HG02678 (cell line): ENCODE measurements at regions not wholly inside any gene's neighbourhood (a gene's known extent, or its start where the extent isn't known, plus 50 kb on each side); places are given as distances from the start of the nearest gene placed in this dataset.

Source experiments
- ATAC-seq: cut with Tn5 transposase; IDR thresholded peaks from one replicate; pipeline ENCODE4 v1.9.1; 2021; ENCODE audit warnings: mild to moderate bottlenecking, moderate library complexity; ENCODE audit not compliant: unreplicated experiment

GRCh38 chr22:22798716-22799115, 88.9 kb upstream of the IGLL5 start:
- no peak for ATAC-seq

DNA sequence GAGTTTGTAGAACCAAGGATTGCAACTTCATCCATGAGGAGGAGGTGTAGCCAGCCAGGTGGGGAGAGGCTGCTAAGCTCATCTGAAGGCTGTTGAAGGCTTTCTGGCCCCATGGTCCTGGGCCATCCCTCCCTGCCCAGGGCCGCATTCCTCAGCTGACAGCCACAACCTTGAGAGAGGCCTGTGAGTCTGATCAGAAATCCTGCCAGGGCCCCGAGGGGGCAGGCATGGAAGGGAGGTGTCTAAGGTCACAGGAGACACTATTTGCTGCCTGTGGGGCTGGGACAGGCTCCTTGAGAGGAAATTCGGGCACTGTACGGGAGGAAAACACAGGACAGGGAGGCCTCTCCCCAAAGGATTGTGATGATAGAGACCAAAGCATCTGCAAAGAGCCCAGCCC, 88.1 kb upstream of the IGLL5 start:
- ATAC-seq, result no peak

DNA sequence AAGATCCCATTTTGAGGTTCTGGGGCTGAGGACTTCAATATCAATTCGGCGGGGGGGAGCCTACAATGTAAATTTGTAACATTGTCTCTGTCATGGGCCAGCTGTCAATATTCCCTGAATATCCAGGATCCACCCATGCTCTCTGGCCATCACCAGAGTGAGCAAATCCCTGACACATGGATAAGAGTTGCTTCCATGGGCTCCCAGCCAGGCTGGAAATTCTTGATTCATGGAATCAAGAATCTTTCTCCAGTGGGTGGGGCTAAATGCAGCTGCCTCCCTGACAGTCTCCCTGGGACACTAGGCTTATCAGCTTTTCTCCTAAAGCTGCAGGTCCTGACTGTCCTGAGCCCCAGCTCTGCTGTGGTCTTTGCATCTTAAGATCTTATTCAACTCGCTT, 86.9 kb upstream of the IGLL5 start:
- ATAC-seq, result no peak

DNA sequence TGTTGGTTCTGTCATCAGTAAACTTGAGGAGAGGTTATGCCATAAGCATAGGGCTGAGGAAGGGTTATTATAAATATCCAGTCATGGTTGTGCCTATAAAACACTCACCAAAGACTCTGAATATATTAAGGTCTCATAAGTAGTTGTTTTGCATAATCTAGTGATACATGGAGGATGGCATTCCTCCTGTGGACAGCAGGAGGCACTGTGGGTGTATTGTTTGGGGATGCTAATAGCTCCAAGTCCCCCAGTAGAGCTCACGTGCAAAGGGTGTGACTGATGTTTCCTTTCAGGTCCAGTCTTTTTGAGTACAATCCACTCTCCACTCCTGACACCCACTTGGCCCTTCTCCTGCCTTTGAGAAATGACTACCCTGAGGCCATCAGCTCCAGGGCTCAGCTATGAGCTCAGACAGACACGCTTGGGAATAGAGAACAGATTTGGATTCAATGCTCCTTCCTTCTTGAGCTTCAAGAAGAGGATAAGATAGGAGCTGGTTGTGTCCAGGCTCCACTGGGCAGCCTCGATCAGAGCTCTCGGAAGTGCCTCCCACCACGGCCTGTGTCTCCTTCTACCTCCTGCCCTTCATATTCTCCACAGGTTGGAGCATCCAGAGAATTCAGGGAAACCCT, 85.2 kb upstream of the IGLL5 start:
- ATAC-seq, result no peak

GRCh38 chr22:22803285-22803853, 84.2 kb upstream of the IGLL5 start:
- ATAC-seq, result no peak

GRCh38 chr22:22810018-22810427, 77.6 kb upstream of the IGLL5 start:
- ATAC-seq, result no peak

- no peak for ATAC-seq
Measured at GRCh38 chr22:22810471-22810870, 77.1 kb upstream of the IGLL5 start.

- no peak for ATAC-seq
Measured at GRCh38 chr22:22811016-22812009, 76.3 kb upstream of the IGLL5 start.

- no peak for ATAC-seq
Measured at GRCh38 chr22:22812031-22812905, 75.3 kb upstream of the IGLL5 start.

GRCh38 chr22:22813126-22814075, 74.2 kb upstream of the IGLL5 start:
- no peak for ATAC-seq

DNA sequence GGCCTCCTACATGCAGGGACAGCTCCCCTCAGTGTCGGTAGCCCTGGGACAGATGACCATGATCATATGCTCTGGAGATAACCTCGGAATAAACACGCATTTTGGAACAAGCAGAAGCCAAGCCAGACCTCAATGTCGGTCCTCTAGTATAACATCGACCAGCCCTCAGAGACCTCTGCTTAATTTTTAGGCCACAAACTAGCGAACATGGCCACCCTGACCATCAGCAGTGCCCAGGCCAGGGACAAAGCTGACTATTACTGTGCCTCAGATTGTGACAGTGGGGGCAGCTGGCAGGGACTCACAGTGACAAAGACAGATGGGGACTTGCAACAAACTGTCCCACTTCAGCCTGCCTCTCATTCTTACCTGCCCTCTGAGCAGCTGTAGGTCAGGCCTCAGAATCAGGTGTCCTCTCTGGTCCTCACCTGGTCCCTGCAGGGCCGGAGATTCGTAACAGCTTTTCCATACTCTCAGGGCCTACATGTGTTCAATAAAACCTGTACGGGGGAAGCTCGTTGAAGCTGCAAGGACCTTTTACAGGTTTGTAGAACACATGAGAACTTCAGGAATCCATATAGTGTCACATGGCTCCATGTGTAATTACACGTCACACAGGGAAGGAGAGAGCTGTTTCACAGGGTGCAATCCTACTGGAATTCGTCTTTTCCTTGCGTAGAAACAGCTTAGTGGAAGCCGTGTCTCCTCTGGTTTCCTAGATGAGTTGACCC, 72.8 kb upstream of the IGLL5 start:
- no peak for ATAC-seq

GRCh38 chr22:22815397-22816170, 72.0 kb upstream of the IGLL5 start:
- ATAC-seq, result no peak

DNA sequence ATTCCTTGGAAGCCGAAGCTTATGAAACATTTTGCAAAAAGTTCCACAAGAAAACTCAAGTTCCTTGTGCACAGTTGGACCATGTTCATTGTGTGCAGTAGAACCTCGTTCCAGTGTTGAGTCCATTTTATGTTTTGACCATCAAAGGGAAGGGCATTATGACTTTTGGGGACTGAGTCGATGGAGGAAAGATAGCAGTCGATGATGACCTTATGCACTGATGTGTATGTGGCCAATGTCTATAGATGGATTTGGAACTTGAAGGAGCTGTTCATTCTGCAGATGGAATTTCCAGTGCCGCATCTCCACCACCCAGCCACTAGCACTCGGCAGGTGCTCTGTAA, 71.5 kb upstream of the IGLL5 start:
- no peak for ATAC-seq

- no peak for ATAC-seq
Measured at GRCh38 chr22:22816766-22817410, 70.7 kb upstream of the IGLL5 start.

GRCh38 chr22:22817468-22818201, 70.0 kb upstream of the IGLL5 start:
- no peak for ATAC-seq

GRCh38 chr22:22818202-22818538, 69.4 kb upstream of the IGLL5 start:
- ATAC-seq, result no peak
